Loucy (cell line): ENCODE measurements at regions not wholly inside any gene's neighbourhood (a gene's known extent, or its start where the extent isn't known, plus 50 kb on each side); places are given as distances from the start of the nearest gene placed in this dataset.

Experiments
- H2AFZ ChIP-seq: fragments of 200-600 bp; sonication (generic); 2 replicates; pipeline ENCODE4 v1.6.0; 2016; ENCODE audit warnings: antibody characterized with exemption, mild to moderate bottlenecking, low read length, moderate library complexity
- H3F3A ChIP-seq: fragments of 200-600 bp; 2 replicates; pipeline ENCODE4 v1.6.0; 2016; ENCODE audit warnings: antibody characterized with exemption, low read depth, mild to moderate bottlenecking
- H3K27me3 ChIP-seq: fragments of 200-600 bp; sonication (generic); 2 replicates; pipeline ENCODE4 v1.6.1; 2014; ENCODE audit warnings: low read length, mild to moderate bottlenecking; ENCODE audit not compliant: insufficient read depth, poor library complexity, severe bottlenecking
- H3K36me3 ChIP-seq: fragments of 200-600 bp; sonication (generic); 2 replicates; pipeline ENCODE4 v1.6.1; 2016; ENCODE audit warnings: low read length; ENCODE audit not compliant: insufficient read depth
- H3K4me1 ChIP-seq: fragments of 200-600 bp; sonication (generic); 2 replicates; pipeline ENCODE4 v1.5.1; 2014; ENCODE audit warnings: low read length, mild to moderate bottlenecking; ENCODE audit not compliant: insufficient read depth, poor library complexity, severe bottlenecking
- H3K4me2 ChIP-seq: fragments of 200-600 bp; sonication (generic); 2 replicates; pipeline ENCODE4 v1.6.0; 2014; ENCODE audit warnings: antibody characterized with exemption, low read length, low read depth, mild to moderate bottlenecking; ENCODE audit not compliant: poor library complexity, severe bottlenecking
- H3K4me3 ChIP-seq: fragments of 200-600 bp; sonication (generic); 2 replicates; pipeline ENCODE4 v1.5.1; 2014; ENCODE audit warnings: low read length, mild to moderate bottlenecking, mixed read lengths; ENCODE audit not compliant: poor library complexity, severe bottlenecking
- H3K79me2 ChIP-seq: fragments of 200-600 bp; sonication (generic); 2 replicates; pipeline ENCODE4 v1.6.1; 2014; ENCODE audit warnings: low read length; ENCODE audit not compliant: insufficient read depth
- H3K9ac ChIP-seq: fragments of 200-600 bp; sonication (generic); 2 replicates; pipeline ENCODE4 v1.6.0; 2014; ENCODE audit warnings: mild to moderate bottlenecking, low read depth, low read length, moderate library complexity; ENCODE audit not compliant: poor library complexity, severe bottlenecking
- H3K9me2 ChIP-seq: fragments of 200-600 bp; sonication (generic); replicated peaks from 2 replicates; pipeline ENCODE4 v1.6.1; 2016; ENCODE audit warnings: low read depth, low read length, mixed read lengths
- H3K9me3 ChIP-seq: fragments of 200-600 bp; sonication (generic); 2 replicates; pipeline ENCODE4 v1.6.1; 2014; ENCODE audit warnings: mild to moderate bottlenecking, antibody characterized with exemption, low read length, low read depth; ENCODE audit not compliant: insufficient read depth
- H4K20me1 ChIP-seq: fragments of 200-600 bp; sonication (generic); 2 replicates; pipeline ENCODE4 v1.6.0; 2014; ENCODE audit warnings: antibody characterized with exemption, low read length, mild to moderate bottlenecking; ENCODE audit not compliant: insufficient read depth, poor library complexity, severe bottlenecking
- EZH2phosphoT487 ChIP-seq: fragments of 200-600 bp; IDR thresholded peaks from 2 replicates; pipeline ENCODE4 v1.6.1; 2018; ENCODE audit warnings: antibody characterized with exemption, mild to moderate bottlenecking, moderate library complexity, borderline replicate concordance
- TF ChIP-seq, protein P1 (sequence below): fragments of 200-600 bp; sonication (generic); conservative IDR thresholded peaks from 2 replicates; pipeline ENCODE4 v1.5.1; 2014; ENCODE audit warnings: mild to moderate bottlenecking, antibody characterized with exemption, low read length

DNA sequence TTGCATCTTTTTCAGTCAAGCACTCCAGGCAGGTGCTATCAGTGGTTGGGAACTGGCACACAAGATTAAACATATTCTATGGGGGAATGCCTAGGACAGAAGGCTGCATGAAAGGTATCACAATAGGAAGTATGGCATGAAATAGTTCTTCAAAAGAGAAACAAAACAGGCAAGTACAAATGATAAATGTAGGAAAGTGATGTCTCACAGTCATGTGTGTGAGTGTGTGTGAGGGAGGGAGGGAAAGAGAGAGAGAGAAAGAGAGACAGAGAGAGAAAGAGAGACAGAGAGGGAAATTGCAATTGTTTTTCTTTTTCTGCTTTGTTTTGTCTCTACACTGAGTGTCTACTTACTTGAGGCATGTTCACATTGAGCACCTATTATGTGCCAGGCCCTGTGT lies 456.3 kb downstream of the MIAT start:
- Histone ChIP-seq H4K20me1 (no peaks in the 10 kb centered on the region), H2AFZ (no peak overlapping the region), H3K36me3 (no peaks in the 10 kb centered on the region), H3K9ac (no peak overlapping the region), H3K4me1 (no peaks in the 10 kb centered on the region), H3K79me2 (no peaks in the 10 kb centered on the region), H3K4me2 (no peak overlapping the region), H3K27me3 (no peaks in the 10 kb centered on the region), H3K9me2 (no peaks in the 10 kb centered on the region), H3K4me3 (no peak overlapping the region), H3F3A (no peaks in the 10 kb centered on the region), H3K9me3 (peaks cover 11% of the 10 kb centered on the region; the same call in 1 of the 2 replicates)
- TF ChIP-seq EZH2phosphoT487, result no peak
- TF ChIP-seq, protein P1, sequence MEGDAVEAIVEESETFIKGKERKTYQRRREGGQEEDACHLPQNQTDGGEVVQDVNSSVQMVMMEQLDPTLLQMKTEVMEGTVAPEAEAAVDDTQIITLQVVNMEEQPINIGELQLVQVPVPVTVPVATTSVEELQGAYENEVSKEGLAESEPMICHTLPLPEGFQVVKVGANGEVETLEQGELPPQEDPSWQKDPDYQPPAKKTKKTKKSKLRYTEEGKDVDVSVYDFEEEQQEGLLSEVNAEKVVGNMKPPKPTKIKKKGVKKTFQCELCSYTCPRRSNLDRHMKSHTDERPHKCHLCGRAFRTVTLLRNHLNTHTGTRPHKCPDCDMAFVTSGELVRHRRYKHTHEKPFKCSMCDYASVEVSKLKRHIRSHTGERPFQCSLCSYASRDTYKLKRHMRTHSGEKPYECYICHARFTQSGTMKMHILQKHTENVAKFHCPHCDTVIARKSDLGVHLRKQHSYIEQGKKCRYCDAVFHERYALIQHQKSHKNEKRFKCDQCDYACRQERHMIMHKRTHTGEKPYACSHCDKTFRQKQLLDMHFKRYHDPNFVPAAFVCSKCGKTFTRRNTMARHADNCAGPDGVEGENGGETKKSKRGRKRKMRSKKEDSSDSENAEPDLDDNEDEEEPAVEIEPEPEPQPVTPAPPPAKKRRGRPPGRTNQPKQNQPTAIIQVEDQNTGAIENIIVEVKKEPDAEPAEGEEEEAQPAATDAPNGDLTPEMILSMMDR, result no peak

DNA sequence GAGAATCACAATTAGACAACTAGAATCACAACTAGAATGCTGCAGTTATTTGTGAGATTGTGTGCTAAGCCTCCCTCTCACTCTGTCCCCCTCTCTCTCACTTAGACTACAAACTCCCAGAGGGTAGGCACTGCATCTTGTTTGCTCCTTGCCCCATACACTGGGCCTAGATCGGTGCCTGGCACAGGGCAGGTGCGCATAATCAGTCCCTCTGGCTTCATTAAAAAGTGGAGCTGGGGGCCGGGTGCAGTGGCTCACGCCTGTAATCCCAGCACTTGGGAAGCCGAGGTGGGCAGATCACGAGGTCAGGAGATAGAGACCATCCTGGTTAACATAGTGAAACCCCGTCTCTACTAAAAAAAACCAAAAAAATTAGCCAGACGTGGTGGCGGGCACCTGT lies 456.8 kb downstream of the MIAT start:
- H3K4me2 ChIP-seq, result no peak overlapping the region
- no peaks in the 10 kb centered on the region for H3K9me2 ChIP-seq
- H3K4me1 ChIP-seq, result no peaks in the 10 kb centered on the region
- H3K4me3 ChIP-seq, result no peak overlapping the region
- H3K9me3 ChIP-seq, result peaks cover 10% of the 10 kb centered on the region; the same call in 1 of the 2 replicates
- H3K27me3 ChIP-seq, result no peaks in the 10 kb centered on the region
- no peak overlapping the region for H2AFZ ChIP-seq
- no peaks in the 10 kb centered on the region for H4K20me1 ChIP-seq
- H3K36me3 ChIP-seq, result no peaks in the 10 kb centered on the region
- H3K9ac ChIP-seq, result no peak overlapping the region
- no peaks in the 10 kb centered on the region for H3F3A ChIP-seq
- H3K79me2 ChIP-seq, result no peaks in the 10 kb centered on the region
- no peak for TF ChIP-seq EZH2phosphoT487
- TF ChIP-seq, protein P1, result no peak

DNA sequence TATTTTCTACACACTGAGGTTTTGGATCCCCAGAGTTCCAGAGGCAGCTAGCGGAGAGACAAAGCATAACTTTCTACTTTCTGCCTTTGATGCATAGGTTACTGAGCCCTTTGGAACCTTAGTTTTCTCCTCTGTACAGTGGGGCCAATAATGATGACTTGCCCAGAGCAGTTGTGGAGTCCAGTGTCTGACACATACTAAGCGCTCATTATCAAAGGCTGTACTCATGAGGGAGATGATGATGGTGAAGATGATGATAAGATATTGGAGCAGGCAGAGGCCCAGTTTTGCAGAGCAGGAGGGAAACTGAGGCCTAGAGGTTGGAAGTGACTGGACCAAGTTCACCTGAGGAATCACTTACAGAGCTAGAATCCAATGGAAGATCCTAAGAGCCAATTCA lies 458.0 kb downstream of the MIAT start:
- Histone ChIP-seq H3K4me3 (no peak overlapping the region), H3K9me3 (no peaks in the 10 kb centered on the region), H3K9ac (no peak overlapping the region), H3K36me3 (no peaks in the 10 kb centered on the region), H2AFZ (no peak overlapping the region), H3K4me2 (no peak overlapping the region), H3K79me2 (no peaks in the 10 kb centered on the region), H3K27me3 (no peaks in the 10 kb centered on the region), H3K9me2 (no peaks in the 10 kb centered on the region), H4K20me1 (no peaks in the 10 kb centered on the region), H3F3A (no peaks in the 10 kb centered on the region), H3K4me1 (no peaks in the 10 kb centered on the region)
- TF ChIP-seq, protein P1, result no peak
- TF ChIP-seq EZH2phosphoT487, result no peak
